ENCODE measurements at regions not wholly inside any gene's neighbourhood (a gene's known extent, or its start where the extent isn't known, plus 50 kb on each side); places are given as distances from the start of the nearest gene placed in this dataset.

DNA sequence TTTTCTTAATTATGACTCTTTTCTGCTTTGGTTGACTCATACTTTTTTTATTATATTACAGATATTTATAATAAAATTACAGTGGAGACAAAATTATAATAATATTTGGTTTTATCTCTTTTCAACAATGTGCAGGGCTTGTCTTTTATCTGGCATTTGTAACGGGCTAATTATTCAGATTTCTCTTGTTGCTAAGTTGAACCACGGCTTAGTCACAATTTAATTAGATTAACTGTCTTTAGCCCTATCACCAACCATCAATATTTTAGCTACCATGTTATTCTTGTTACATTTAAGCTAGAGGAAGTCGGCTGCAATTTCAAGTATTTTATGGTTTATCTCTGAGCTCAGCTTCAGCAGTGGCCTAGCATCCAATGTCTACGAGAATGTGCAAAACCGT is 798.9 kb upstream of the CA10 start:
- no peak overlapping the region for H3K4me2 ChIP-seq (ENCODE audit: low read length)
- H3K4me1 ChIP-seq (ENCODE audit: insufficient read depth, low read length): no peaks in the 10 kb centered on the region
- no peak for TF ChIP-seq EZH2 (IDR thresholded peaks at IDR 0.05; ENCODE audit: insufficient read depth, low read length)
- TF ChIP-seq, protein P1, sequence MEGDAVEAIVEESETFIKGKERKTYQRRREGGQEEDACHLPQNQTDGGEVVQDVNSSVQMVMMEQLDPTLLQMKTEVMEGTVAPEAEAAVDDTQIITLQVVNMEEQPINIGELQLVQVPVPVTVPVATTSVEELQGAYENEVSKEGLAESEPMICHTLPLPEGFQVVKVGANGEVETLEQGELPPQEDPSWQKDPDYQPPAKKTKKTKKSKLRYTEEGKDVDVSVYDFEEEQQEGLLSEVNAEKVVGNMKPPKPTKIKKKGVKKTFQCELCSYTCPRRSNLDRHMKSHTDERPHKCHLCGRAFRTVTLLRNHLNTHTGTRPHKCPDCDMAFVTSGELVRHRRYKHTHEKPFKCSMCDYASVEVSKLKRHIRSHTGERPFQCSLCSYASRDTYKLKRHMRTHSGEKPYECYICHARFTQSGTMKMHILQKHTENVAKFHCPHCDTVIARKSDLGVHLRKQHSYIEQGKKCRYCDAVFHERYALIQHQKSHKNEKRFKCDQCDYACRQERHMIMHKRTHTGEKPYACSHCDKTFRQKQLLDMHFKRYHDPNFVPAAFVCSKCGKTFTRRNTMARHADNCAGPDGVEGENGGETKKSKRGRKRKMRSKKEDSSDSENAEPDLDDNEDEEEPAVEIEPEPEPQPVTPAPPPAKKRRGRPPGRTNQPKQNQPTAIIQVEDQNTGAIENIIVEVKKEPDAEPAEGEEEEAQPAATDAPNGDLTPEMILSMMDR (IDR thresholded peaks at IDR 0.05; ENCODE audit: insufficient read depth, low read depth, low read length): no peak
- H3K36me3 Mint-ChIP-seq (ENCODE audit: low read depth, unreplicated experiment): no peaks in the 10 kb centered on the region
- H3K27ac Mint-ChIP-seq (ENCODE audit: unreplicated experiment): no peak overlapping the region
- H3K9me3 Mint-ChIP-seq (ENCODE audit: unreplicated experiment): peaks cover 2% of the 10 kb centered on the region
- H3K4me3 ChIP-seq (ENCODE audit: insufficient read depth, low read depth, low read length): no peak overlapping the region
- H3K9me3 ChIP-seq (ENCODE audit: insufficient read depth, low read depth, low read length): no peaks in the 10 kb centered on the region
- H3K27me3 Mint-ChIP-seq (ENCODE audit: low read depth, unreplicated experiment): no peaks in the 10 kb centered on the region
- no peak overlapping the region for H3K27ac ChIP-seq (ENCODE audit: low read depth, low read length)
- H4K20me1 ChIP-seq (ENCODE audit: insufficient read depth, low read length): no peaks in the 10 kb centered on the region
- H3K36me3 ChIP-seq (ENCODE audit: insufficient read depth, low read length): no peaks in the 10 kb centered on the region
- no peak for DNase-seq (ENCODE audit: low read depth)
- H3K79me2 ChIP-seq (ENCODE audit: insufficient read depth, low read length): no peaks in the 10 kb centered on the region
- no peaks in the 10 kb centered on the region for H3K27me3 ChIP-seq (ENCODE audit: insufficient read depth, low read length)
- no peak overlapping the region for H3K9ac ChIP-seq (ENCODE audit: low read length)
- H2AFZ ChIP-seq (ENCODE audit: low read depth, low read length): no peak overlapping the region
- H3K4me1 Mint-ChIP-seq (ENCODE audit: low read depth, unreplicated experiment): no peaks in the 10 kb centered on the region
- H3K4me3 Mint-ChIP-seq (ENCODE audit: unreplicated experiment): no peak overlapping the region
- FAIRE-seq: no peak

DNA sequence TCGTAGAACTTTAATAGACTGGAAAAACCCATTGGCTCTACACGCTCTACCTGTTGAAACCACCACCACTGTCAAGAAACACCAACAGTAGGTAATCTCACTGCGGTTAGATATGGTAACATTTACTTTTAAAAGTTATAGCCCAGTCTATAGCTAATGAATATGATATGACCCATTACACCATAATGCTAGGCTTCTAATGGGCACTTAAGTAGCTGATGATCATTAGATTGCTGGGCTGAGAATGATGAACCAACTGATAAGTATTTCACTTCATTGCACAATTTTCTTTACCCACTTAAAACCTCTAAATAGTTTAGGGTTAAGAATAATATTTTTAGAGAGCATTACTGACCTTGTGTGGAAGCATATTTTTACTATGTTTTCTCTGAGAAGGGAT is 788.9 kb upstream of the CA10 start:
- DNase-seq (ENCODE audit: low read depth) (no peak), FAIRE-seq (no peak)
- no peaks in the 10 kb centered on the region for H3K27me3 Mint-ChIP-seq (ENCODE audit: low read depth, unreplicated experiment)
- no peak overlapping the region for H2AFZ ChIP-seq (ENCODE audit: low read depth, low read length)
- no peaks in the 10 kb centered on the region for H3K4me1 Mint-ChIP-seq (ENCODE audit: low read depth, unreplicated experiment)
- H3K79me2 ChIP-seq (ENCODE audit: insufficient read depth, low read length): no peaks in the 10 kb centered on the region
- no peaks in the 10 kb centered on the region for H3K27me3 ChIP-seq (ENCODE audit: insufficient read depth, low read length)
- H4K20me1 ChIP-seq (ENCODE audit: insufficient read depth, low read length): no peaks in the 10 kb centered on the region
- TF ChIP-seq, protein P1 (IDR thresholded peaks at IDR 0.05; ENCODE audit: insufficient read depth, low read depth, low read length): no peak
- TF ChIP-seq EZH2 (IDR thresholded peaks at IDR 0.05; ENCODE audit: insufficient read depth, low read length): no peak
- H3K27ac ChIP-seq (ENCODE audit: low read depth, low read length): no peak overlapping the region
- no peak overlapping the region for H3K9ac ChIP-seq (ENCODE audit: low read length)
- peaks cover 10% of the 10 kb centered on the region for H3K9me3 ChIP-seq (ENCODE audit: insufficient read depth, low read depth, low read length)
- no peaks in the 10 kb centered on the region for H3K9me3 Mint-ChIP-seq (ENCODE audit: unreplicated experiment)
- no peak overlapping the region for H3K4me2 ChIP-seq (ENCODE audit: low read length)
- H3K4me3 Mint-ChIP-seq (ENCODE audit: unreplicated experiment): no peak overlapping the region
- no peak overlapping the region for H3K4me3 ChIP-seq (ENCODE audit: insufficient read depth, low read depth, low read length)
- H3K36me3 Mint-ChIP-seq (ENCODE audit: low read depth, unreplicated experiment): no peaks in the 10 kb centered on the region
- no peaks in the 10 kb centered on the region for H3K36me3 ChIP-seq (ENCODE audit: insufficient read depth, low read length)
- no peaks in the 10 kb centered on the region for H3K4me1 ChIP-seq (ENCODE audit: insufficient read depth, low read length)
- no peak overlapping the region for H3K27ac Mint-ChIP-seq (ENCODE audit: unreplicated experiment)

DNA sequence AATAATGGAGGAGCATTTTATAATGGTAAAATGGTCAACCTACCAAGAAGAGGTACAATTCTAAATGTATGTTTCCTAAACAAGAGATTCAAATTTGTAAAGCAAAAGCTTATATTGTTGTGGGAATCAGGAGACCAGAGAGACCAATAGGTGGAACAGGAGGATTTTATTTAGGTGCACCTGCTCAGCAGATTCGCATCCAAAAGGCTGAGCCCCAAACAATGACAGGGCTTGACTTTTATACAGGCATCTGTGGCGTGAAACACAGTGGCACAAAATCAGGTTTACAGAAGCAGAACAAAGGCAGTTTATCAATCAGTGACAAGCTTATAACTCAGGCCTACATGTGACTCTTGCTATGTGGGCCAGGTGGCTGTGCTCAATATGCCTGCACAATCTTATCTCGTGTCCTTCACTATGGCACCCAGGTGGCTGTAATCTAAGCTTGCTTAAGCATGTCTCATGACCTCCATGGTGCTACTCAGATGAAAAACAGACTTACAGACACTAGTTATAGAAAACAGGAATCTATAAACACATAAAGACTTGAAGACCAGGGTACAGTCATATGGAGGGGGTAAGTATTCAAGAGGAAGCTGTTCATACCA is 780.2 kb upstream of the CA10 start:
- Histone ChIP-seq H3K9me3 (ENCODE audit: insufficient read depth, low read depth, low read length) (peaks cover 3% of the 10 kb centered on the region), H2AFZ (ENCODE audit: low read depth, low read length) (no peak overlapping the region), H3K4me3 (ENCODE audit: insufficient read depth, low read depth, low read length) (no peak overlapping the region), H3K4me1 (ENCODE audit: insufficient read depth, low read length) (no peaks in the 10 kb centered on the region), H3K27me3 (ENCODE audit: insufficient read depth, low read length) (no peaks in the 10 kb centered on the region), H4K20me1 (ENCODE audit: insufficient read depth, low read length) (no peaks in the 10 kb centered on the region), H3K79me2 (ENCODE audit: insufficient read depth, low read length) (no peaks in the 10 kb centered on the region), H3K9ac (ENCODE audit: low read length) (no peak overlapping the region), H3K27ac (ENCODE audit: low read depth, low read length) (no peak overlapping the region), H3K4me2 (ENCODE audit: low read length) (no peak overlapping the region), H3K36me3 (ENCODE audit: insufficient read depth, low read length) (no peaks in the 10 kb centered on the region)
- no peak overlapping the region for H3K4me3 Mint-ChIP-seq (ENCODE audit: unreplicated experiment)
- TF ChIP-seq EZH2 (IDR thresholded peaks at IDR 0.05; ENCODE audit: insufficient read depth, low read length): no peak
- TF ChIP-seq, protein P1 (IDR thresholded peaks at IDR 0.05; ENCODE audit: insufficient read depth, low read depth, low read length): no peak
- H3K36me3 Mint-ChIP-seq (ENCODE audit: low read depth, unreplicated experiment): no peaks in the 10 kb centered on the region
- H3K9me3 Mint-ChIP-seq (ENCODE audit: unreplicated experiment): no peaks in the 10 kb centered on the region
- no peaks in the 10 kb centered on the region for H3K27me3 Mint-ChIP-seq (ENCODE audit: low read depth, unreplicated experiment)
- H3K27ac Mint-ChIP-seq (ENCODE audit: unreplicated experiment): no peak overlapping the region
- no peak for FAIRE-seq
- no peaks in the 10 kb centered on the region for H3K4me1 Mint-ChIP-seq (ENCODE audit: low read depth, unreplicated experiment)
- DNase-seq (ENCODE audit: low read depth): no peak

All from astrocyte (in vitro differentiated cells and primary cell).